SK-N-SH (cell line): ENCODE measurements at regions not wholly inside any gene's neighbourhood (a gene's known extent, or its start where the extent isn't known, plus 50 kb on each side); places are given as distances from the start of the nearest gene placed in this dataset.

Experiments
- CTCF ChIA-PET: fragments of 300-600, 350-600 bp; formaldehyde crosslinking; extraction: SDS; loops from one replicate; lab custom pipeline; 2021; lab: Yijun Ruan, JAX
- POLR2A ChIA-PET: fragments of 350-600 bp; sonication (Branson Sonifier 250); formaldehyde crosslinking; extraction: SDS; loops from one replicate; lab custom pipeline; 2020; ENCODE audit warnings: antibody characterized with exemption, inconsistent platforms; lab: Yijun Ruan, JAX
- DNase-seq: peaks from one replicate; pipeline ENCODE4 v3.0.0; 2012
- H2AFZ ChIP-seq: fragments of 200-600 bp; sonication (generic); 2 replicates; pipeline ENCODE4 v1.8.1; 2016; ENCODE audit warnings: antibody characterized with exemption, mild to moderate bottlenecking, low read depth
- H3F3A ChIP-seq: fragments of 200-600 bp; sonication (generic); replicated peaks from 2 replicates; pipeline ENCODE3; 2016; ENCODE audit warnings: antibody characterized with exemption, mild to moderate bottlenecking; ENCODE audit not compliant: insufficient read depth
- H3K27ac ChIP-seq, 2 experiments: fragments of 200-500 bp in 1 of 2; fragments of 200-600 bp in 1 of 2; sonication (Bioruptor generic) in 1 of 2; sonication (generic), shearing (Covaris generic) in 1 of 2; 2 replicates each; pipeline versions ENCODE4 v1.5.1 to v1.6.1; 2014 to 2016; ENCODE audit warnings: low read depth in 2 of 2, inconsistent platforms in 1 of 2, low read length in 1 of 2, mild to moderate bottlenecking in 1 of 2, mixed read lengths in 1 of 2
- H3K27me3 ChIP-seq: fragments of 200-600 bp; sonication (generic), shearing (Covaris generic); 2 replicates; pipeline ENCODE4 v1.6.1; 2016; ENCODE audit warnings: mixed run types; ENCODE audit not compliant: insufficient read depth
- H3K36me3 ChIP-seq, 2 experiments: fragments of 200-500 bp in 1 of 2; fragments of 200-600 bp in 1 of 2; sonication (Bioruptor generic) in 1 of 2; sonication (generic) in 1 of 2; replicated peaks in 1 of 2; 2 replicates each; pipeline versions ENCODE3 to v1.5.1; 2014 to 2016; ENCODE audit warnings: low read length in 1 of 2, mild to moderate bottlenecking in 1 of 2; ENCODE audit not compliant: insufficient read depth in 2 of 2, control insufficient read depth in 1 of 2
- H3K4me1 ChIP-seq, 2 experiments: fragments of 200-500 bp in 1 of 2; fragments of 200-600 bp in 1 of 2; sonication (Bioruptor generic) in 1 of 2; sonication (generic), shearing (Covaris generic) in 1 of 2; 2 replicates each; pipeline versions ENCODE4 v1.5.1 to v1.6.1; 2014 to 2016; ENCODE audit warnings: low read depth in 1 of 2, low read length in 1 of 2, mixed run types in 1 of 2; ENCODE audit not compliant: insufficient read depth in 2 of 2, control insufficient read depth in 1 of 2
- H3K4me2 ChIP-seq: fragments of 200-600 bp; sonication (generic), shearing (Covaris generic); 2 replicates; pipeline ENCODE4 v1.6.1; 2017; ENCODE audit warnings: mixed run types
- H3K4me3 ChIP-seq, 2 experiments: fragments of 200-500 bp in 1 of 2; fragments of 200-600 bp in 1 of 2; sonication (Bioruptor generic) in 1 of 2; sonication (generic), shearing (Covaris generic) in 1 of 2; 2 replicates each; pipeline versions ENCODE4 v1.5.1 to v1.8.1; 2014 to 2016; ENCODE audit warnings: low read depth in 2 of 2, inconsistent platforms in 1 of 2, low read length in 1 of 2, mild to moderate bottlenecking in 1 of 2, mixed read lengths in 1 of 2, moderate library complexity in 1 of 2
- H3K79me2 ChIP-seq: fragments of 200-600 bp; sonication (generic); 2 replicates; pipeline ENCODE4 v1.8.1; 2017; ENCODE audit warnings: mild to moderate bottlenecking; ENCODE audit not compliant: insufficient read depth
- H3K9ac ChIP-seq: fragments of 200-600 bp; sonication (generic); 2 replicates; pipeline ENCODE4 v1.6.1; 2017; ENCODE audit warnings: mixed run types
- H3K9me2 ChIP-seq: fragments of 200-600 bp; sonication (generic); 2 replicates; pipeline ENCODE4 v1.6.1; 2017; ENCODE audit warnings: mixed run types
- H3K9me3 ChIP-seq: fragments of 200-600 bp; sonication (generic); 2 replicates; pipeline ENCODE4 v1.6.1; 2017; ENCODE audit warnings: mixed run types, mild to moderate bottlenecking, moderate library complexity
- H4K20me1 ChIP-seq: fragments of 200-600 bp; sonication (generic); 2 replicates; pipeline ENCODE4 v1.6.1; 2017; ENCODE audit warnings: mild to moderate bottlenecking, mixed run types; ENCODE audit not compliant: insufficient read depth
- CHD2 ChIP-seq: fragments of 150-350 bp; IDR thresholded peaks from 2 replicates; pipeline ENCODE4 v1.6.1; 2018; ENCODE audit warnings: low read length; ENCODE audit not compliant: partially characterized antibody
- ELF1 ChIP-seq: IDR thresholded peaks from 2 replicates; pipeline ENCODE4 v1.4.0; 2012
- EZH2phosphoT487 ChIP-seq: fragments of 200-600 bp; sonication (generic); IDR thresholded peaks from 2 replicates; pipeline ENCODE4 v1.6.1; 2017; ENCODE audit warnings: low read depth, mixed run types, mild to moderate bottlenecking, antibody characterized with exemption, moderate library complexity, borderline replicate concordance
- FOXM1 ChIP-seq: IDR thresholded peaks from 2 replicates; pipeline ENCODE4 v1.4.0; 2012; ENCODE audit warnings: low read depth, mild to moderate bottlenecking
- GATA2 ChIP-seq: sonication (generic); formaldehyde crosslinking; IDR thresholded peaks from 2 replicates; pipeline ENCODE4 v1.5.0; 2020; ENCODE audit warnings: mild to moderate bottlenecking, missing genetic modification reagents
- MEF2A ChIP-seq: IDR thresholded peaks from 2 replicates; pipeline ENCODE4 v1.4.0; 2012; ENCODE audit warnings: low read depth, borderline replicate concordance
- MXI1 ChIP-seq: IDR thresholded peaks from 2 replicates; pipeline ENCODE4 v1.6.1; 2012; ENCODE audit warnings: mild to moderate bottlenecking, low read depth, low read length, improper control_type of control experiment
- NRF1 ChIP-seq: IDR thresholded peaks from 2 replicates; pipeline ENCODE4 v1.6.1; 2012; ENCODE audit warnings: low read depth, mild to moderate bottlenecking, low read length
- POLR2AphosphoS5 ChIP-seq: IDR thresholded peaks from 2 replicates; pipeline ENCODE4 v1.6.1; 2012; ENCODE audit warnings: low read depth, low read length
- RAD21 ChIP-seq: IDR thresholded peaks from 2 replicates; pipeline ENCODE4 v1.6.1; 2012; ENCODE audit warnings: mild to moderate bottlenecking, low read length
- REST ChIP-seq: IDR thresholded peaks from 2 replicates; pipeline ENCODE4 v1.6.1; 2012; ENCODE audit warnings: mild to moderate bottlenecking, low read depth, low read length, moderate library complexity
- RFX5 ChIP-seq: IDR thresholded peaks from 2 replicates; pipeline ENCODE4 v1.6.1; 2012; ENCODE audit warnings: mild to moderate bottlenecking, improper control_type of control experiment, low read length
- RXRA ChIP-seq: IDR thresholded peaks from 2 replicates; pipeline ENCODE4 v1.4.0; 2012; ENCODE audit warnings: low read depth, mild to moderate bottlenecking, borderline replicate concordance
- SIN3A ChIP-seq: IDR thresholded peaks from 2 replicates; pipeline ENCODE4 v1.6.1; 2012; ENCODE audit warnings: low read depth, mild to moderate bottlenecking, low read length, moderate library complexity, borderline replicate concordance
- TAF1 ChIP-seq: IDR thresholded peaks from 2 replicates; pipeline ENCODE4 v1.6.1; 2012; ENCODE audit warnings: low read depth, mild to moderate bottlenecking, low read length, moderate library complexity, borderline replicate concordance
- TEAD4 ChIP-seq: IDR thresholded peaks from 2 replicates; pipeline ENCODE4 v1.4.0; 2012; ENCODE audit warnings: mild to moderate bottlenecking, borderline replicate concordance; ENCODE audit not compliant: insufficient read depth
- USF2 ChIP-seq: fragments of 150-350 bp; IDR thresholded peaks from 2 replicates; pipeline ENCODE4 v1.6.1; 2017; ENCODE audit warnings: antibody characterized with exemption, low read length, low read depth, borderline replicate concordance
- ZBTB33 ChIP-seq: IDR thresholded peaks from 2 replicates; pipeline ENCODE4 v1.4.0; 2012; ENCODE audit warnings: low read depth, borderline replicate concordance
- WGBS: methylation state at CpG from one replicate; pipeline ENCODE4 v1.1.6; 2017; ENCODE audit warnings: low lambda C conversion rate; 5-methylcytosine and 5-hydroxymethylcytosine counted together
- TF ChIP-seq, protein P1 (sequence below): fragments of 200-600 bp; sonication (generic); IDR thresholded peaks from 2 replicates; pipeline ENCODE4 v1.6.1; 2017; ENCODE audit warnings: antibody characterized with exemption, mild to moderate bottlenecking, moderate library complexity

GRCh38 chr1:106802181-106802580 is 254.3 kb upstream of the PRMT6 start:
- H2AFZ ChIP-seq: no peak overlapping the region
- DNase-seq: no peak
- no peak overlapping the region for H3K4me2 ChIP-seq
- 15% methylated on average over 1 of the region's 1 CpG for WGBS
- no peak overlapping the region for H3K9ac ChIP-seq
- H3K27me3 ChIP-seq: no peaks in the 10 kb centered on the region
- H3F3A ChIP-seq: no peaks in the 10 kb centered on the region
- H4K20me1 ChIP-seq: no peaks in the 10 kb centered on the region
- CTCF ChIA-PET: no interaction called here
- H3K4me3 ChIP-seq: no peak overlapping the region
- H3K9me3 ChIP-seq: no peaks in the 10 kb centered on the region
- no peaks in the 10 kb centered on the region for H3K79me2 ChIP-seq
- no peaks in the 10 kb centered on the region for H3K9me2 ChIP-seq
- H3K4me1 ChIP-seq: no peaks in the 10 kb centered on the region
- no peaks in the 10 kb centered on the region for H3K36me3 ChIP-seq
- peak overlapping the region in 1 of 2 experiments; percentile 34; a peak in 1 of 4 replicates for H3K27ac ChIP-seq
- TF ChIP-seq CHD2 (no peak), FOXM1 (no peak), USF2 (no peak), ELF1 (no peak), SIN3A (no peak), GATA2 (CRISPR knock-in tag) (no peak)
- TF ChIP-seq, protein P1, sequence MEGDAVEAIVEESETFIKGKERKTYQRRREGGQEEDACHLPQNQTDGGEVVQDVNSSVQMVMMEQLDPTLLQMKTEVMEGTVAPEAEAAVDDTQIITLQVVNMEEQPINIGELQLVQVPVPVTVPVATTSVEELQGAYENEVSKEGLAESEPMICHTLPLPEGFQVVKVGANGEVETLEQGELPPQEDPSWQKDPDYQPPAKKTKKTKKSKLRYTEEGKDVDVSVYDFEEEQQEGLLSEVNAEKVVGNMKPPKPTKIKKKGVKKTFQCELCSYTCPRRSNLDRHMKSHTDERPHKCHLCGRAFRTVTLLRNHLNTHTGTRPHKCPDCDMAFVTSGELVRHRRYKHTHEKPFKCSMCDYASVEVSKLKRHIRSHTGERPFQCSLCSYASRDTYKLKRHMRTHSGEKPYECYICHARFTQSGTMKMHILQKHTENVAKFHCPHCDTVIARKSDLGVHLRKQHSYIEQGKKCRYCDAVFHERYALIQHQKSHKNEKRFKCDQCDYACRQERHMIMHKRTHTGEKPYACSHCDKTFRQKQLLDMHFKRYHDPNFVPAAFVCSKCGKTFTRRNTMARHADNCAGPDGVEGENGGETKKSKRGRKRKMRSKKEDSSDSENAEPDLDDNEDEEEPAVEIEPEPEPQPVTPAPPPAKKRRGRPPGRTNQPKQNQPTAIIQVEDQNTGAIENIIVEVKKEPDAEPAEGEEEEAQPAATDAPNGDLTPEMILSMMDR: no peak
- TF ChIP-seq, all 33 proteins: peak for 0
- POLR2A ChIA-PET: interaction anchor here (0.7 kb wide), 1 partner anchor 254 kb away, joined by 3 read pairs; the partner anchor contains the start of gene PRMT6

DNA sequence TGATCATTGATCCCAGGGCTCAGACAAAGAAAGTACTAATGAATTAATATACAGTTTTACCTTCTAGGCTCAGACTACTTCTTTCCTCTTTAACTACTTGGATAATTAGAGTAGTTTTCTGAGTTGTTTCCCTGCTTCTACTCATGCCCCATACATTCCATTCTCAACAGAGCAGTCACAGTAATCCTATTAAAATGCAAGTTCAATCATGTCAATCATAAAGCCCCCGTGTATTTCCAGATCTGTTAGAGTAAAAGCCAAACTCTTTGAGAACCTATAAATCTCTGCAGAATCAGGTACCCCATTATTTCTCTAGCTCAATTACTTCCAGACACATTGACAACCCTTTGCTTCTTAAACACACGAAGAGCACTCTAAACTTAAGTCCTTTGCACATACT is 242.1 kb upstream of the PRMT6 start:
- no peaks in the 10 kb centered on the region for H3K36me3 ChIP-seq
- WGBS: 7% methylated on average over 2 of the region's 2 CpGs
- CTCF ChIA-PET: no interaction called here
- no peak overlapping the region for H2AFZ ChIP-seq
- no peak for DNase-seq
- H3K79me2 ChIP-seq: no peaks in the 10 kb centered on the region
- no peak overlapping the region for H3K27ac ChIP-seq
- no peaks in the 10 kb centered on the region for H4K20me1 ChIP-seq
- no peaks in the 10 kb centered on the region for H3K27me3 ChIP-seq
- H3K9me3 ChIP-seq: no peaks in the 10 kb centered on the region
- H3K9ac ChIP-seq: no peak overlapping the region
- H3K4me2 ChIP-seq: no peak overlapping the region
- no peak overlapping the region for H3K4me3 ChIP-seq
- POLR2A ChIA-PET: no interaction called here
- H3F3A ChIP-seq: no peaks in the 10 kb centered on the region
- no peaks in the 10 kb centered on the region for H3K4me1 ChIP-seq
- no peaks in the 10 kb centered on the region for H3K9me2 ChIP-seq
- TF ChIP-seq TAF1 (no peak), GATA2 (CRISPR knock-in tag) (no peak), REST (no peak), RAD21 (no peak), RFX5 (no peak), NRF1 (no peak), MEF2A (no peak), EZH2phosphoT487 (no peak), ZBTB33 (no peak), POLR2AphosphoS5 (no peak), TEAD4 (no peak), MXI1 (no peak), USF2 (no peak), RXRA (no peak)
